Caco-2 (cell line): ENCODE measurements at regions not wholly inside any gene's neighbourhood (a gene's known extent, or its start where the extent isn't known, plus 50 kb on each side); places are given as distances from the start of the nearest gene placed in this dataset.

Source experiments
- BruUV-seq: library from RNA; stranded (reverse); fragments of 400-500 nt; replicated peaks from 2 replicates; lab custom pipeline; 2021; lab: Mats Ljungman, UMichigan
- CTCF ChIA-PET: fragments of 300-600 bp; sonication (Branson Sonifier 250); formaldehyde crosslinking; loops from one replicate; lab custom pipeline; 2022; ENCODE audit warnings: antibody characterized with exemption; lab: Charles Lee
- POLR2A ChIA-PET: fragments of 300-600 bp; sonication (Branson Sonifier 250); formaldehyde crosslinking; loops from one replicate; lab custom pipeline; 2022; ENCODE audit warnings: antibody characterized with exemption; lab: Charles Lee
- DNase-seq, 2 experiments: peaks; one replicate each; pipeline versions ENCODE4 v3.0.0 to v3.0.0-alpha.2; 2020 to 2022
- H3K27me3 ChIP-seq: replicated peaks from 2 replicates; pipeline ENCODE4 v1.6.0; 2011; ENCODE audit warnings: low read length; ENCODE audit not compliant: control insufficient read depth, insufficient read depth
- H3K36me3 ChIP-seq: 2 replicates; pipeline ENCODE4 v1.5.1; 2011; ENCODE audit warnings: low read length; ENCODE audit not compliant: control insufficient read depth, insufficient read depth
- H3K4me1 ChIP-seq: fragments of 250-450 bp; sonication (Bioruptor Pico); 2 replicates; pipeline ENCODE4 v1.5.1; 2020; ENCODE audit warnings: mild to moderate bottlenecking
- H3K4me3 ChIP-seq: 2 replicates; pipeline ENCODE4 v1.5.1; 2011; ENCODE audit warnings: low read depth, mild to moderate bottlenecking, control low read depth, low read length
- H3K9me3 ChIP-seq: fragments of 250-450 bp; sonication (Bioruptor Pico); 2 replicates; pipeline ENCODE4 v1.5.1; 2020; ENCODE audit warnings: mild to moderate bottlenecking, moderate library complexity
- H3K27ac Mint-ChIP-seq: one replicate; pipeline ENCODE4 v1.8.0; 2022; ENCODE audit warnings: mixed read lengths; ENCODE audit not compliant: unreplicated experiment
- H3K27me3 Mint-ChIP-seq: one replicate; pipeline ENCODE4 v1.8.0; 2022; ENCODE audit warnings: mixed read lengths; ENCODE audit not compliant: insufficient read depth, unreplicated experiment
- H3K36me3 Mint-ChIP-seq: one replicate; pipeline ENCODE4 v1.8.0; 2022; ENCODE audit warnings: mild to moderate bottlenecking, mixed read lengths; ENCODE audit not compliant: insufficient read depth, unreplicated experiment
- H3K4me1 Mint-ChIP-seq: one replicate; pipeline ENCODE4 v1.8.0; 2022; ENCODE audit warnings: low read depth, mixed read lengths; ENCODE audit not compliant: unreplicated experiment
- H3K4me3 Mint-ChIP-seq: one replicate; pipeline ENCODE4 v1.8.0; 2022; ENCODE audit warnings: mild to moderate bottlenecking, moderate library complexity, mixed read lengths; ENCODE audit not compliant: unreplicated experiment
- H3K9me3 Mint-ChIP-seq: one replicate; pipeline ENCODE4 v1.8.0; 2022; ENCODE audit warnings: mixed read lengths; ENCODE audit not compliant: unreplicated experiment
- CTCF ChIP-seq, 2 experiments: fragments of 200-600 bp in 1 of 2; IDR thresholded peaks; 1 replicate in 1 of 2; 2 replicates in 1 of 2; pipeline versions ENCODE4 v1.5.1 to v1.8.0; 2011 to 2022; ENCODE audit warnings: antibody characterized with exemption in 1 of 2, control low read depth in 1 of 2, inconsistent platforms in 1 of 2, low read depth in 1 of 2, low read length in 1 of 2, mild to moderate bottlenecking in 1 of 2, moderate library complexity in 1 of 2; ENCODE audit not compliant: insufficient read depth in 1 of 2, severe bottlenecking in 1 of 2, unreplicated experiment in 1 of 2
- intact Hi-C: fragments of 100-400 bp; cut with micrococcal nuclease; formaldehyde crosslinking; loops from one replicate; pipeline ENCODE4 v1.10.0; 2022; ENCODE audit not compliant: unreplicated experiment

GRCh38 chrX:33784548-33784947 is 347.6 kb downstream of the FAM47A start:
- POLR2A ChIA-PET = no interaction called here
- Histone ChIP-seq H3K4me3 (no peak overlapping the region), H3K27me3 (no peaks in the 10 kb centered on the region), H3K4me1 (no peaks in the 10 kb centered on the region), H3K9me3 (no peaks in the 10 kb centered on the region), H3K36me3 (no peaks in the 10 kb centered on the region)
- Mint-ChIP-seq H3K4me1 (no peaks in the 10 kb centered on the region), H3K36me3 (no peaks in the 10 kb centered on the region), H3K27me3 (peaks cover 2% of the 10 kb centered on the region), H3K4me3 (no peak overlapping the region), H3K27ac (no peak overlapping the region), H3K9me3 (no peaks in the 10 kb centered on the region)
- no peak for DNase-seq
- no TSS peak for BruUV-seq
- no peak for TF ChIP-seq CTCF (IDR thresholded peaks at IDR 0.05; ENCODE audit: insufficient read depth in 1 of 2, low read depth in 1 of 2, low read length in 1 of 2, severe bottlenecking in 1 of 2, unreplicated experiment in 1 of 2)
- intact Hi-C loops = no loop called here
- CTCF ChIA-PET = no interaction called here

- Mint-ChIP-seq H3K4me3 (no peak overlapping the region), H3K36me3 (no peaks in the 10 kb centered on the region), H3K9me3 (no peaks in the 10 kb centered on the region), H3K27ac (no peak overlapping the region), H3K4me1 (no peaks in the 10 kb centered on the region), H3K27me3 (no peaks in the 10 kb centered on the region)
- no TSS peak for BruUV-seq
- H3K9me3 ChIP-seq = no peaks in the 10 kb centered on the region
- ChIA-PET POLR2A (no interaction called here), CTCF (no interaction called here)
- no peak for TF ChIP-seq CTCF (IDR thresholded peaks at IDR 0.05; ENCODE audit: insufficient read depth in 1 of 2, low read depth in 1 of 2, low read length in 1 of 2, severe bottlenecking in 1 of 2, unreplicated experiment in 1 of 2)
- peak in 1 of 2 experiments; percentile 36 for DNase-seq
- no peaks in the 10 kb centered on the region for H3K4me1 ChIP-seq
- intact Hi-C loops = no loop called here
- no peaks in the 10 kb centered on the region for H3K27me3 ChIP-seq
- H3K4me3 ChIP-seq = no peak overlapping the region
- no peaks in the 10 kb centered on the region for H3K36me3 ChIP-seq
These were observed 390.3 kb downstream of the FAM47A start for GRCh38 chrX:33741807-33742206.

- H3K4me1 Mint-ChIP-seq = no peaks in the 10 kb centered on the region
- no peak for TF ChIP-seq CTCF (IDR thresholded peaks at IDR 0.05; ENCODE audit: insufficient read depth in 1 of 2, low read depth in 1 of 2, low read length in 1 of 2, severe bottlenecking in 1 of 2, unreplicated experiment in 1 of 2)
- no peak overlapping the region for H3K4me3 ChIP-seq
- DNase-seq = no peak
- BruUV-seq = no TSS peak
- H3K9me3 Mint-ChIP-seq = no peaks in the 10 kb centered on the region
- POLR2A ChIA-PET = no interaction called here
- no peaks in the 10 kb centered on the region for H3K9me3 ChIP-seq
- intact Hi-C loops = no loop called here
- H3K4me3 Mint-ChIP-seq = no peak overlapping the region
- H3K4me1 ChIP-seq = no peaks in the 10 kb centered on the region
- no peak overlapping the region for H3K27ac Mint-ChIP-seq
- H3K27me3 ChIP-seq = no peaks in the 10 kb centered on the region
- CTCF ChIA-PET = no interaction called here
- no peaks in the 10 kb centered on the region for H3K27me3 Mint-ChIP-seq
- no peaks in the 10 kb centered on the region for H3K36me3 Mint-ChIP-seq
- H3K36me3 ChIP-seq = no peaks in the 10 kb centered on the region
These were observed 396.9 kb downstream of the FAM47A start for GRCh38 chrX:33735182-33735581.
